ENCODE measurements at regions not wholly inside any gene's neighbourhood (a gene's known extent, or its start where the extent isn't known, plus 50 kb on each side); places are given as distances from the start of the nearest gene placed in this dataset.

DNA sequence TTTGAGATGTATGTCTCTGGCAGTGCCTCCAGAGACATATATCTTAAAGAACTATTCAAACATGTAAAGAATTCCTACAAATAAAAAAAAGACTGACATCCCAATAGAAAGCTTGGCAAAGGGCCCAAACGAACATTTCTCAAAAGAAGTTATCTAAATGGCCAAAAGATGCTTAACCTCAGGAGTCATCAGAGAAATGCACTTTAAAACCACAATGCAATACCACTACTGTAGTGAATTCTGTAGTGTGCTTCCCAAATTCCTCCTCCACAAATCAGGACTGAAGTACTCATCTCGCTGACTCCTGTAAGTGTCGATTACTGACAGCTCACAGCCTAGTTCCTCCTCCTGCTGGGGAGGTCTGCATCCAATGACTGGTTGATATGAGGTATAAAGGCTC is 129.0 kb upstream of the MAMLD1 start:
- no peak for TF ChIP-seq CEBPB (IDR thresholded peaks at IDR 0.05)
- no peak for TF ChIP-seq YY1 (IDR thresholded peaks at IDR 0.05; ENCODE audit: low read depth)
- TF ChIP-seq CREB1 (IDR thresholded peaks at IDR 0.05; ENCODE audit: low read depth), result no peak

DNA sequence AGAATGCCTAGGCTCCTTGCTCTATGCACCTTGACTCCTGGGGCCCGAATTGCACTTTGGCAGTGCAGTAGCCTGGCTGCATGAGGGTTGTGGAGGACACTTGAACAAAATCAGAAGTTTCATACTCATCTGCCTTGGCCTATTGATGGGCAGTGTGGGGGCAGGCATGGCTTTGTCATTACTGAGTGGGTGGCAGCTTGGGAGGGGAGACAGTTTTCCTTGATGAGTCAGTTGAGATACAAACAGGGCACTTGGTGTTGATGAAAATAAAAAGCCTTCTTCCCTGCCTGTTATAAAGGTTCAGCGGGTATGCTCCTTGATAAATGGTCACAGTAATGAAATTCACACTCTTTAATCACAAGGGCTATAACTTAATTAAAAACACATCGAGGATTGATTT is 126.8 kb upstream of the MAMLD1 start:
- TF ChIP-seq CEBPB (IDR thresholded peaks at IDR 0.05) (no peak), YY1 (IDR thresholded peaks at IDR 0.05; ENCODE audit: low read depth) (no peak), TCF12 (IDR thresholded peaks at IDR 0.05; ENCODE audit: low read depth) (no peak), RAD21 (IDR thresholded peaks at IDR 0.05; ENCODE audit: low read depth) (no peak), EGR1 (IDR thresholded peaks at IDR 0.05) (no peak), EP300 (IDR thresholded peaks at IDR 0.05; ENCODE audit: borderline replicate concordance) (no peak), FOXM1 (IDR thresholded peaks at IDR 0.05; ENCODE audit: borderline replicate concordance, low read depth) (no peak), TAF1 (IDR thresholded peaks at IDR 0.05; ENCODE audit: low read depth) (no peak), NFIC (IDR thresholded peaks at IDR 0.05) (no peak)
- TF ChIP-seq, protein P1, sequence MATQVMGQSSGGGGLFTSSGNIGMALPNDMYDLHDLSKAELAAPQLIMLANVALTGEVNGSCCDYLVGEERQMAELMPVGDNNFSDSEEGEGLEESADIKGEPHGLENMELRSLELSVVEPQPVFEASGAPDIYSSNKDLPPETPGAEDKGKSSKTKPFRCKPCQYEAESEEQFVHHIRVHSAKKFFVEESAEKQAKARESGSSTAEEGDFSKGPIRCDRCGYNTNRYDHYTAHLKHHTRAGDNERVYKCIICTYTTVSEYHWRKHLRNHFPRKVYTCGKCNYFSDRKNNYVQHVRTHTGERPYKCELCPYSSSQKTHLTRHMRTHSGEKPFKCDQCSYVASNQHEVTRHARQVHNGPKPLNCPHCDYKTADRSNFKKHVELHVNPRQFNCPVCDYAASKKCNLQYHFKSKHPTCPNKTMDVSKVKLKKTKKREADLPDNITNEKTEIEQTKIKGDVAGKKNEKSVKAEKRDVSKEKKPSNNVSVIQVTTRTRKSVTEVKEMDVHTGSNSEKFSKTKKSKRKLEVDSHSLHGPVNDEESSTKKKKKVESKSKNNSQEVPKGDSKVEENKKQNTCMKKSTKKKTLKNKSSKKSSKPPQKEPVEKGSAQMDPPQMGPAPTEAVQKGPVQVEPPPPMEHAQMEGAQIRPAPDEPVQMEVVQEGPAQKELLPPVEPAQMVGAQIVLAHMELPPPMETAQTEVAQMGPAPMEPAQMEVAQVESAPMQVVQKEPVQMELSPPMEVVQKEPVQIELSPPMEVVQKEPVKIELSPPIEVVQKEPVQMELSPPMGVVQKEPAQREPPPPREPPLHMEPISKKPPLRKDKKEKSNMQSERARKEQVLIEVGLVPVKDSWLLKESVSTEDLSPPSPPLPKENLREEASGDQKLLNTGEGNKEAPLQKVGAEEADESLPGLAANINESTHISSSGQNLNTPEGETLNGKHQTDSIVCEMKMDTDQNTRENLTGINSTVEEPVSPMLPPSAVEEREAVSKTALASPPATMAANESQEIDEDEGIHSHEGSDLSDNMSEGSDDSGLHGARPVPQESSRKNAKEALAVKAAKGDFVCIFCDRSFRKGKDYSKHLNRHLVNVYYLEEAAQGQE (IDR thresholded peaks at IDR 0.05; ENCODE audit: low read depth), result no peak
- TF ChIP-seq, protein P2, sequence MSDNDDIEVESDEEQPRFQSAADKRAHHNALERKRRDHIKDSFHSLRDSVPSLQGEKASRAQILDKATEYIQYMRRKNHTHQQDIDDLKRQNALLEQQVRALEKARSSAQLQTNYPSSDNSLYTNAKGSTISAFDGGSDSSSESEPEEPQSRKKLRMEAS (IDR thresholded peaks at IDR 0.05), result no peak
- TF ChIP-seq, protein P3, sequence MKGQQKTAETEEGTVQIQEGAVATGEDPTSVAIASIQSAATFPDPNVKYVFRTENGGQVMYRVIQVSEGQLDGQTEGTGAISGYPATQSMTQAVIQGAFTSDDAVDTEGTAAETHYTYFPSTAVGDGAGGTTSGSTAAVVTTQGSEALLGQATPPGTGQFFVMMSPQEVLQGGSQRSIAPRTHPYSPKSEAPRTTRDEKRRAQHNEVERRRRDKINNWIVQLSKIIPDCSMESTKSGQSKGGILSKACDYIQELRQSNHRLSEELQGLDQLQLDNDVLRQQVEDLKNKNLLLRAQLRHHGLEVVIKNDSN (IDR thresholded peaks at IDR 0.05), result no peak

DNA sequence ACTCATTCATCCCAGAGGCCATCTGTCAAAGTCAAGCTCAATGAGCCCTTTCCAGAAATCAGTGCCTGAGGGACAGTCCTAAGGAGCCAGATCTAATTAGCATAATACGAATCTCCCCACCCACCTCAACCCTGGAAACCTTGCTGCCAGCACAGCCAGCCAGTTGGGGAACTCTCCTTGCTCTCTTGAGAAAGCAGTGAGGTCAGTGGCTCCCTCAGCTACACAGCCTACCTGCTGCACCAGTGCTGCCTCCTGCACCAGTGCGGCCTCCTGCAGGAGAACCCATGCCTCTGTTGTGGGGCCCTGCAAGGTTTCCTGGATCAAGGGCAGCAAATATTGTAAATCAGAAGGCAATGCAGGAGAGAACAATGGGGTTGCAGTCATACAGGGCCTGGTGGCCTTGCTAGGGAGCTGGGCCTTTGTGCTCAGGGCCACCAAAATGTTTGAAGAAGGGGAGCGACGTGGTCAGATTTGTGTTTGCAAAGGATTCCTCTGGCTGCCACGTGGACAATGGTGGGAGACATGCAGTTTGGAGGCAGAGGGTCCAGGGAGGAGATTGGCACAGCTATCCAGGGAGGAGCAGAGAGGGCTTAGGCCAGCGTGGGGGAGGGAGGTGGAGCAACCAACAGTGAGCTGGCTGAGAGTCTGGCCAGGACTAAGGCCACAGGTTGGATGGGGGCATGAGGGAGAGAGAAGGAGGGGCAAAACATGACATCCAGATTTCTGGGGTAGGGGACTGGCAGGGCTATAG is 124.3 kb upstream of the MAMLD1 start:
- TF ChIP-seq YY1 (IDR thresholded peaks at IDR 0.05; ENCODE audit: low read depth), result no peak
- TF ChIP-seq, protein P3 (IDR thresholded peaks at IDR 0.05), result no peak
- TF ChIP-seq TCF12 (IDR thresholded peaks at IDR 0.05; ENCODE audit: low read depth), result no peak
- TF ChIP-seq RAD21 (IDR thresholded peaks at IDR 0.05; ENCODE audit: low read depth), result no peak
- no peak for TF ChIP-seq TAF1 (IDR thresholded peaks at IDR 0.05; ENCODE audit: low read depth)
- no peak for TF ChIP-seq ZBTB7A (IDR thresholded peaks at IDR 0.05; ENCODE audit: low read depth)
- TF ChIP-seq EGR1 (IDR thresholded peaks at IDR 0.05), result no peak
- no peak for TF ChIP-seq FOXM1 (IDR thresholded peaks at IDR 0.05; ENCODE audit: borderline replicate concordance, low read depth)
- no peak for TF ChIP-seq TEAD4 (IDR thresholded peaks at IDR 0.05)
- no peak for TF ChIP-seq CREB1 (IDR thresholded peaks at IDR 0.05; ENCODE audit: low read depth)
- no peak for TF ChIP-seq NFIC (IDR thresholded peaks at IDR 0.05)
- TF ChIP-seq CEBPB (IDR thresholded peaks at IDR 0.05), result no peak
- no peak for TF ChIP-seq EP300 (IDR thresholded peaks at IDR 0.05; ENCODE audit: borderline replicate concordance)
- TF ChIP-seq, protein P1 (IDR thresholded peaks at IDR 0.05; ENCODE audit: low read depth), result no peak
- TF ChIP-seq, protein P2 (IDR thresholded peaks at IDR 0.05), result no peak

DNA sequence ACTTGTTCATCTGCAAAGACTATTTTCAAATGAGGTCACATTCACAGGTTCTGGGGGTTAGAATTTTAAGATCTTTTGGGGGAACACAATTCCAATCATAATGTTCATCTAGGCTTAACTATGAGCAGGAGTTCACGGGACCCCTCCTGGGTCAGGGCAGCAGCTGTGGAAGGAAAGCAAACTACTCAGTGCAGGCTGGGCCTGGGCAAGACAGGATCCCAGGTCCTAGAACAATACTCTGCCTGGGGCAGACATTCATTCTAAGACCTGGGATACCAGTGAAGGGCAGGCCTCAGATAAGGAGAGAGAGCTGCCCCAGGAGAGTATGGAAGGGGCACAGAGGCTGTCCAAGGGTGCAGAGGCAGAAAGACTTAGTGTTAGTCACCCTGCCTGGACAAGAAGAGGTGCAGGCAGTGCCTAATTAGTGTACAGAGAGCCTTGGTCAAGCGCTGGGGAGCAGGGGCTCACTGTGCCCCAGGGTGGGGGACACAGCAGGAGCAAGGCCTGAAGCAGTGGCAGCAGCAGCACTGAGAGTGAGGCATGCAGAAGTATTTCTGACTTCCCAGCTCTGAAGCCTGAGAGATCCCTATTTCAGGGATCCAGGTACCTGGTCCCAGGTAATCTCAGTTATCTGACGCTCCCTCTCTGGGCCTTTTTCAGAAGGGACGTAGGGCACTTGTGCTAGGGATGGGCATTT is 123.0 kb upstream of the MAMLD1 start:
- TF ChIP-seq ZBTB7A (IDR thresholded peaks at IDR 0.05; ENCODE audit: low read depth), result no peak
- no peak for TF ChIP-seq TCF12 (IDR thresholded peaks at IDR 0.05; ENCODE audit: low read depth)
- TF ChIP-seq TEAD4 (IDR thresholded peaks at IDR 0.05), result no peak
- no peak for TF ChIP-seq YY1 (IDR thresholded peaks at IDR 0.05; ENCODE audit: low read depth)
- TF ChIP-seq, protein P1 (IDR thresholded peaks at IDR 0.05; ENCODE audit: low read depth), result no peak
- no peak for TF ChIP-seq CEBPB (IDR thresholded peaks at IDR 0.05)
- TF ChIP-seq, protein P2 (IDR thresholded peaks at IDR 0.05), result no peak
- TF ChIP-seq CREB1 (IDR thresholded peaks at IDR 0.05; ENCODE audit: low read depth), result no peak
- no peak for TF ChIP-seq TAF1 (IDR thresholded peaks at IDR 0.05; ENCODE audit: low read depth)
- no peak for TF ChIP-seq NFIC (IDR thresholded peaks at IDR 0.05)
- TF ChIP-seq RAD21 (IDR thresholded peaks at IDR 0.05; ENCODE audit: low read depth), result no peak
- TF ChIP-seq EP300 (IDR thresholded peaks at IDR 0.05; ENCODE audit: borderline replicate concordance), result no peak
- TF ChIP-seq, protein P3 (IDR thresholded peaks at IDR 0.05), result no peak
- no peak for TF ChIP-seq EGR1 (IDR thresholded peaks at IDR 0.05)
- TF ChIP-seq FOXM1 (IDR thresholded peaks at IDR 0.05; ENCODE audit: borderline replicate concordance, low read depth), result no peak

All from Ishikawa (cell line).